WERI-Rb-1 (cell line): ENCODE measurements at regions not wholly inside any gene's neighbourhood (a gene's known extent, or its start where the extent isn't known, plus 50 kb on each side); places are given as distances from the start of the nearest gene placed in this dataset.
A peak's percentile ranks its signal among the peaks of the same experiment; 100 is the strongest.

Experiments used
- DNase-seq: peaks from one replicate; pipeline ENCODE4 v3.0.0-alpha.2; 2020
- H3K27ac ChIP-seq: fragments of 250-450 bp; sonication (Bioruptor Pico); 2 replicates; pipeline ENCODE4 v1.5.1; 2020; ENCODE audit warnings: mild to moderate bottlenecking, moderate library complexity
- H3K27me3 ChIP-seq: fragments of 250-450 bp; sonication (Bioruptor Pico); 2 replicates; pipeline ENCODE4 v1.5.1; 2021; ENCODE audit warnings: mild to moderate bottlenecking, low read depth, moderate library complexity; ENCODE audit not compliant: insufficient read depth, severe bottlenecking
- H3K36me3 ChIP-seq: fragments of 250-450 bp; sonication (Bioruptor Pico); 2 replicates; pipeline ENCODE4 v1.5.1; 2020; ENCODE audit warnings: mild to moderate bottlenecking, moderate library complexity
- H3K4me3 ChIP-seq: 2 replicates; pipeline ENCODE4 v1.5.1; 2011; ENCODE audit warnings: low read depth, mild to moderate bottlenecking, control low read depth, low read length
- H3K9me3 ChIP-seq: fragments of 250-450 bp; sonication (Bioruptor Pico); 2 replicates; pipeline ENCODE4 v1.5.1; 2021; ENCODE audit warnings: mild to moderate bottlenecking, moderate library complexity; ENCODE audit not compliant: severe bottlenecking
- CTCF ChIP-seq: IDR thresholded peaks from 2 replicates; pipeline ENCODE4 v1.5.1; 2011; ENCODE audit warnings: low read depth, mild to moderate bottlenecking, control low read depth, inconsistent platforms, low read length

- H3K27ac ChIP-seq: no peak overlapping the region
- DNase-seq: peak; percentile 10
- H3K9me3 ChIP-seq: no peaks in the 10 kb centered on the region
- no peaks in the 10 kb centered on the region for H3K36me3 ChIP-seq
- H3K4me3 ChIP-seq: no peak overlapping the region
- no peak for TF ChIP-seq CTCF
- H3K27me3 ChIP-seq: no peaks in the 10 kb centered on the region
Observed at GRCh38 chr7:79880312-79880711, 254.3 kb upstream of the GNAI1 start.

GRCh38 chr7:79877874-79878465, 256.7 kb upstream of the GNAI1 start:
- H3K9me3 ChIP-seq: no peaks in the 10 kb centered on the region
- H3K27ac ChIP-seq: no peak overlapping the region
- H3K27me3 ChIP-seq: no peaks in the 10 kb centered on the region
- no peak overlapping the region for H3K4me3 ChIP-seq
- no peak for TF ChIP-seq CTCF
- no peak for DNase-seq
- no peaks in the 10 kb centered on the region for H3K36me3 ChIP-seq

GRCh38 chr7:79876848-79877252, 257.8 kb upstream of the GNAI1 start:
- Histone ChIP-seq H3K4me3 (no peak overlapping the region), H3K27ac (no peak overlapping the region), H3K27me3 (no peaks in the 10 kb centered on the region), H3K36me3 (no peaks in the 10 kb centered on the region), H3K9me3 (no peaks in the 10 kb centered on the region)
- no peak for DNase-seq
- no peak for TF ChIP-seq CTCF

- DNase-seq: no peak
- Histone ChIP-seq H3K27me3 (no peaks in the 10 kb centered on the region), H3K4me3 (no peak overlapping the region), H3K36me3 (no peaks in the 10 kb centered on the region), H3K9me3 (no peaks in the 10 kb centered on the region), H3K27ac (no peak overlapping the region)
- TF ChIP-seq CTCF: no peak
Observed at GRCh38 chr7:79874797-79875196, 259.8 kb upstream of the GNAI1 start.

GRCh38 chr7:79872176-79872575, 262.5 kb upstream of the GNAI1 start:
- no peak for DNase-seq
- Histone ChIP-seq H3K27me3 (no peaks in the 10 kb centered on the region), H3K27ac (no peak overlapping the region), H3K9me3 (no peaks in the 10 kb centered on the region), H3K36me3 (no peaks in the 10 kb centered on the region), H3K4me3 (no peak overlapping the region)
- TF ChIP-seq CTCF: no peak

- H3K27me3 ChIP-seq: no peaks in the 10 kb centered on the region
- no peak for TF ChIP-seq CTCF
- no peak for DNase-seq
- H3K36me3 ChIP-seq: no peaks in the 10 kb centered on the region
- no peaks in the 10 kb centered on the region for H3K9me3 ChIP-seq
- no peak overlapping the region for H3K27ac ChIP-seq
- no peak overlapping the region for H3K4me3 ChIP-seq
Observed at GRCh38 chr7:79868010-79868409, 266.6 kb upstream of the GNAI1 start.
